Omental fat pad (tissue), 3 donors: ENCODE measurements at regions not wholly inside any gene's neighbourhood (a gene's known extent, or its start where the extent isn't known, plus 50 kb on each side); places are given as distances from the start of the nearest gene placed in this dataset.
"Not testable (repeated sequence)": the region's sequence is repeated elsewhere in the genome, so short reads cannot be mapped to it uniquely, and the experiment has no call there.

Experiments
- ATAC-seq: fragments of 150-250 bp; one replicate; pipeline ENCODE4 v1.9.1; 2016; ENCODE audit warnings: mild to moderate bottlenecking, moderate library complexity; ENCODE audit not compliant: low FRiP score
- DNase-seq: peaks from one replicate; pipeline ENCODE4 v3.0.0-alpha.2; 2019; ENCODE audit warnings: low spot score
- CTCF ChIP-seq, 3 donors: fragments of 450-650 bp; IDR thresholded peaks; one replicate each; pipeline ENCODE4 v1.5.1; 2016 to 2017; ENCODE audit warnings: antibody characterized with exemption in 3 of 3, mild to moderate bottlenecking in 3 of 3, moderate library complexity in 2 of 3

- ATAC-seq (no peak), DNase-seq (no peak)
- TF ChIP-seq CTCF (IDR thresholded peaks at IDR 0.05), result no peak
Observed at GRCh38 chr3:30317561-30317960, 288.8 kb upstream of the TGFBR2 start.

- DNase-seq (no peak), ATAC-seq (no peak)
- no peak for TF ChIP-seq CTCF (IDR thresholded peaks at IDR 0.05)
Observed at GRCh38 chr3:30318110-30318509, 288.3 kb upstream of the TGFBR2 start.

GRCh38 chr3:30319713-30320112, 286.7 kb upstream of the TGFBR2 start:
- DNase-seq, result no peak
- peak; percentile 58 for ATAC-seq
- TF ChIP-seq CTCF (IDR thresholded peaks at IDR 0.05), result no peak

GRCh38 chr3:30320392-30320791, 286.0 kb upstream of the TGFBR2 start:
- no peak for TF ChIP-seq CTCF (IDR thresholded peaks at IDR 0.05)
- no peak for DNase-seq
- no peak for ATAC-seq

GRCh38 chr3:30321065-30321464, 285.3 kb upstream of the TGFBR2 start:
- TF ChIP-seq CTCF (IDR thresholded peaks at IDR 0.05), result no peak
- ATAC-seq, result no peak

GRCh38 chr3:30323649-30324048, 282.8 kb upstream of the TGFBR2 start:
- ATAC-seq, DNase-seq: not testable (repeated sequence)

More at GRCh38 chr3:30321065-30321464, 285.3 kb upstream of the TGFBR2 start:
- no peak for DNase-seq

GRCh38 chr3:30324587-30324986, 281.8 kb upstream of the TGFBR2 start:
- no peak for TF ChIP-seq CTCF (IDR thresholded peaks at IDR 0.05)
- ATAC-seq (no peak), DNase-seq (no peak)

GRCh38 chr3:30327976-30328375, 278.4 kb upstream of the TGFBR2 start:
- DNase-seq, ATAC-seq: not testable (repeated sequence)

- not testable (repeated sequence) for DNase-seq
- peak; percentile 85 for ATAC-seq
Observed at GRCh38 chr3:30328935-30329334, 277.5 kb upstream of the TGFBR2 start.
